IMR-90 (cell line): ENCODE measurements at regions not wholly inside any gene's neighbourhood (a gene's known extent, or its start where the extent isn't known, plus 50 kb on each side); places are given as distances from the start of the nearest gene placed in this dataset.

Experiments used
- ATAC-seq: fragments of 200-7000 bp; cut with Tn5 transposase; 2 replicates; pipeline ENCODE4 v1.9.1; 2020; ENCODE audit warnings: low read depth, mild to moderate bottlenecking, moderate library complexity
- BruUV-seq: library from RNA; stranded (reverse); fragments of 400-500 nt; replicated peaks from 2 replicates; lab custom pipeline; 2021; lab: Mats Ljungman, UMichigan
- CTCF ChIA-PET: fragments of 300-600 bp; formaldehyde crosslinking; extraction: SDS; loops from one replicate; lab custom pipeline; 2021; ENCODE audit warnings: antibody characterized with exemption; lab: Yijun Ruan, JAX
- POLR2A ChIA-PET: fragments of 300-600 bp; sonication (Branson Sonifier 250); formaldehyde crosslinking; loops from one replicate; lab custom pipeline; 2022; ENCODE audit warnings: antibody characterized with exemption; ENCODE audit not compliant: unreplicated experiment; lab: Charles Lee
- DNase-seq: peaks from one replicate; pipeline ENCODE4 v3.0.0; 2013
- H2AFZ ChIP-seq: replicated peaks from 2 replicates; pipeline ENCODE3; 2013; ENCODE audit warnings: low read length, mild to moderate bottlenecking; ENCODE audit not compliant: poor library complexity
- H2AK5ac ChIP-seq: 2 replicates; pipeline ENCODE4 v1.6.1; 2013; ENCODE audit warnings: low read depth, low read length, inconsistent platforms
- H2AK9ac ChIP-seq: replicated peaks from 2 replicates; pipeline ENCODE3; 2013; ENCODE audit warnings: mild to moderate bottlenecking, low read depth, low read length, moderate library complexity; ENCODE audit not compliant: poor library complexity
- H2BK120ac ChIP-seq: 2 replicates; pipeline ENCODE4 v1.6.1; 2013; ENCODE audit warnings: low read depth, low read length, inconsistent platforms
- H2BK15ac ChIP-seq: 3 replicates; pipeline ENCODE4 v1.6.1; 2013; ENCODE audit warnings: low read depth, low read length, inconsistent platforms
- H2BK20ac ChIP-seq: 2 replicates; pipeline ENCODE4 v1.6.1; 2013; ENCODE audit warnings: low read depth, mild to moderate bottlenecking, inconsistent platforms, low read length, moderate library complexity
- H2BK5ac ChIP-seq: 2 replicates; pipeline ENCODE4 v1.6.1; 2013; ENCODE audit warnings: mild to moderate bottlenecking, low read depth, low read length, inconsistent platforms; ENCODE audit not compliant: poor library complexity, severe bottlenecking
- H3K14ac ChIP-seq: replicated peaks from 2 replicates; pipeline ENCODE4 v1.6.1; 2013; ENCODE audit warnings: low read depth, low read length, inconsistent platforms
- H3K18ac ChIP-seq: 2 replicates; pipeline ENCODE4 v1.6.1; 2013; ENCODE audit warnings: low read depth, low read length, control low read depth
- H3K23ac ChIP-seq: 2 replicates; pipeline ENCODE4 v1.6.1; 2013; ENCODE audit warnings: low read depth, low read length, inconsistent platforms
- H3K27ac ChIP-seq: 2 replicates; pipeline ENCODE4 v1.5.1; 2013; ENCODE audit warnings: mild to moderate bottlenecking, control low read depth, low read length; ENCODE audit not compliant: insufficient read depth
- H3K27me3 ChIP-seq: 2 replicates; pipeline ENCODE4 v1.6.1; 2013; ENCODE audit warnings: low read length; ENCODE audit not compliant: control insufficient read depth, insufficient read depth
- H3K36me3 ChIP-seq: 2 replicates; pipeline ENCODE4 v1.6.1; 2013; ENCODE audit warnings: low read length, mixed read lengths; ENCODE audit not compliant: control insufficient read depth, insufficient read depth
- H3K4ac ChIP-seq: 2 replicates; pipeline ENCODE4 v1.6.1; 2013; ENCODE audit warnings: low read depth, low read length, inconsistent platforms
- H3K4me1 ChIP-seq: 2 replicates; pipeline ENCODE4 v1.6.1; 2013; ENCODE audit warnings: low read length, mixed read lengths; ENCODE audit not compliant: control insufficient read depth, insufficient read depth
- H3K4me2 ChIP-seq: 2 replicates; pipeline ENCODE4 v1.6.1; 2013; ENCODE audit warnings: low read depth, mild to moderate bottlenecking, control low read depth, low read length, moderate library complexity
- H3K4me3 ChIP-seq: 2 replicates; pipeline ENCODE4 v1.5.1; 2013; ENCODE audit warnings: low read depth, mild to moderate bottlenecking, control low read depth, low read length, moderate library complexity; ENCODE audit not compliant: insufficient read depth
- H3K56ac ChIP-seq: 2 replicates; pipeline ENCODE4 v1.6.1; 2013; ENCODE audit warnings: low read length, inconsistent platforms; ENCODE audit not compliant: insufficient read depth; ENCODE audit errors: extremely low read depth
- H3K79me1 ChIP-seq, 2 experiments: 2 replicates each; pipeline ENCODE4 v1.6.1; 2013; ENCODE audit warnings: low read length in 2 of 2, inconsistent platforms in 1 of 2, low read depth in 1 of 2
- H3K9ac ChIP-seq: 2 replicates; pipeline ENCODE4 v1.6.1; 2013; ENCODE audit warnings: low read depth, low read length, control low read depth
- H3K9me1 ChIP-seq: 2 replicates; pipeline ENCODE4 v1.6.1; 2013; ENCODE audit warnings: low read length, inconsistent platforms; ENCODE audit not compliant: insufficient read depth
- H3K9me3 ChIP-seq: 2 replicates; pipeline ENCODE4 v1.6.1; 2013; ENCODE audit warnings: low read length; ENCODE audit not compliant: control insufficient read depth, insufficient read depth
- H4K20me1 ChIP-seq: 2 replicates; pipeline ENCODE4 v1.6.1; 2013; ENCODE audit warnings: low read length, inconsistent platforms; ENCODE audit not compliant: insufficient read depth
- H4K5ac ChIP-seq: 2 replicates; pipeline ENCODE4 v1.6.1; 2013; ENCODE audit warnings: mild to moderate bottlenecking, low read depth, low read length, control low read depth
- H4K8ac ChIP-seq, 2 experiments: 2 replicates each; pipeline ENCODE4 v1.6.1; 2013; ENCODE audit warnings: low read depth in 2 of 2, low read length in 2 of 2, control low read depth in 1 of 2, inconsistent platforms in 1 of 2
- H4K91ac ChIP-seq: 2 replicates; pipeline ENCODE4 v1.6.1; 2013; ENCODE audit warnings: low read depth, low read length, inconsistent platforms; ENCODE audit not compliant: insufficient read depth
- MAFK ChIP-seq: IDR thresholded peaks from 2 replicates; pipeline ENCODE4 v1.6.1; 2012; ENCODE audit warnings: low read depth, low read length, improper control_type of control experiment
- NFE2L2 ChIP-seq: fragments of 150-350 bp; IDR thresholded peaks from 2 replicates; pipeline ENCODE4 v1.6.1; 2016; ENCODE audit warnings: low read depth, mild to moderate bottlenecking, low read length
- dilution Hi-C: fragments of 300-500 bp; cut with HindIII; formaldehyde crosslinking; loops from one replicate; pipeline ENCODE4 v1.14.3; 2018; ENCODE audit warnings: low sequenced_read_pairs; ENCODE audit not compliant: unreplicated experiment
- in situ Hi-C: fragments of 300-500 bp; cut with MboI; formaldehyde crosslinking; loops from 3 replicates; pipeline ENCODE4 v1.14.3; 2019; ENCODE audit warnings: low sequenced_read_pairs, inconsistent platforms, mixed read lengths
- intact Hi-C: fragments of 100-400 bp; cut with micrococcal nuclease; formaldehyde crosslinking; loops from 2 replicates; pipeline ENCODE4 v1.10.0; 2022

DNA sequence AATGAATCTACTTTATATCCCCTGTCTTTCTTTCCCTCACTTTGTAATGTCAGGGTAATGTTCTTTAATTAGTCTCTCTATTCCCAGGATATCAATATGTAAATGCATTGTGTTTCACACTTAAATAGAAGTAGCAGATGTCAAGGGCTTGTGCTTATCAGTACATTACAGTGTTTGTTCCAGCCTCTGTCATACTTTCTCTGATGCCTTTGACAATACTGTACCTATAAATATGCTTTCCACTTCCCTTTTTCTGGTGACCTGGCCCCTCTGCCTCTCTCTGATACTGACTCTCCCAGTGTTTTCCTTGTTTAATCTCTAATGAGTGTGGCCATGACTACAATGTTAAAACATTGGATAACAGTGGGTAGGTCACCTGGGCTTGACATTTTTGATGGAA is 862.0 kb upstream of the NEGR1 start:
- no peak overlapping the region for H4K5ac ChIP-seq
- ChIA-PET POLR2A (no interaction called here), CTCF (no interaction called here)
- H3K27ac ChIP-seq: no peak overlapping the region
- no peak overlapping the region for H4K8ac ChIP-seq
- H3K23ac ChIP-seq: no peak overlapping the region
- H2AK9ac ChIP-seq: no peak overlapping the region
- DNase-seq (no peak), ATAC-seq (no peak)
- H2AFZ ChIP-seq: no peak overlapping the region
- H3K27me3 ChIP-seq: no peaks in the 10 kb centered on the region
- BruUV-seq: no TSS peak
- H3K4me2 ChIP-seq: no peak overlapping the region
- intact Hi-C loops (no loop called here), in situ Hi-C loops (no loop called here), dilution Hi-C loops (no loop called here)
- H3K18ac ChIP-seq: no peak overlapping the region
- H4K91ac ChIP-seq: no peak overlapping the region
- H3K56ac ChIP-seq: no peak overlapping the region
- H3K9me1 ChIP-seq: no peaks in the 10 kb centered on the region
- no peaks in the 10 kb centered on the region for H3K79me1 ChIP-seq
- H3K9ac ChIP-seq: no peak overlapping the region
- H3K36me3 ChIP-seq: no peaks in the 10 kb centered on the region
- H3K14ac ChIP-seq: no peak overlapping the region
- TF ChIP-seq MAFK (no peak), NFE2L2 (no peak)
- no peak overlapping the region for H2AK5ac ChIP-seq
- peaks cover 2% of the 10 kb centered on the region; the same call in 1 of the 2 replicates for H3K9me3 ChIP-seq
- no peaks in the 10 kb centered on the region for H4K20me1 ChIP-seq
- no peak overlapping the region for H2BK5ac ChIP-seq
- H2BK15ac ChIP-seq: no peak overlapping the region
- no peaks in the 10 kb centered on the region for H3K4me1 ChIP-seq
- no peak overlapping the region for H2BK20ac ChIP-seq
- no peak overlapping the region for H3K4me3 ChIP-seq
- H2BK120ac ChIP-seq: no peak overlapping the region
- no peak overlapping the region for H3K4ac ChIP-seq
